ENCODE measurements at regions not wholly inside any gene's neighbourhood (a gene's known extent, or its start where the extent isn't known, plus 50 kb on each side); places are given as distances from the start of the nearest gene placed in this dataset.

DNA sequence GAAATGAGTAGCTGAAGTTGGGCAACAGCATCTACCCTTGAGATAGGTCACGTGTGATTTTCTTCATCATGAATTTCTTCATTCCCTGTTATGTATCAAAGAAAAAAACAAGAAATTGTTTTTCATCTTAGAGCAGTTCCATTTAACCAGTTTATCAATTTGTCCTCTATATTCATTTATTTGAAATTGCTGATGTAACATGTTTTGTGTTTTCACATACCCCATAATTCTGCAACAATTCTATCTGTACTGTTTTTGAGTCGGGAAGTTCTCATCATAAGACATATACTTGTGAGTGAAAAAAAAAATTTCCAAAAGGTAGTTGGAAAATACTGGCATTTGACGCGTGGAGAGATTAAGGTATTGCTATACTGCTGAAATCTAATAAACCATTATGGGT, 422.6 kb upstream of the REG3G start:
- TF ChIP-seq, protein P1, sequence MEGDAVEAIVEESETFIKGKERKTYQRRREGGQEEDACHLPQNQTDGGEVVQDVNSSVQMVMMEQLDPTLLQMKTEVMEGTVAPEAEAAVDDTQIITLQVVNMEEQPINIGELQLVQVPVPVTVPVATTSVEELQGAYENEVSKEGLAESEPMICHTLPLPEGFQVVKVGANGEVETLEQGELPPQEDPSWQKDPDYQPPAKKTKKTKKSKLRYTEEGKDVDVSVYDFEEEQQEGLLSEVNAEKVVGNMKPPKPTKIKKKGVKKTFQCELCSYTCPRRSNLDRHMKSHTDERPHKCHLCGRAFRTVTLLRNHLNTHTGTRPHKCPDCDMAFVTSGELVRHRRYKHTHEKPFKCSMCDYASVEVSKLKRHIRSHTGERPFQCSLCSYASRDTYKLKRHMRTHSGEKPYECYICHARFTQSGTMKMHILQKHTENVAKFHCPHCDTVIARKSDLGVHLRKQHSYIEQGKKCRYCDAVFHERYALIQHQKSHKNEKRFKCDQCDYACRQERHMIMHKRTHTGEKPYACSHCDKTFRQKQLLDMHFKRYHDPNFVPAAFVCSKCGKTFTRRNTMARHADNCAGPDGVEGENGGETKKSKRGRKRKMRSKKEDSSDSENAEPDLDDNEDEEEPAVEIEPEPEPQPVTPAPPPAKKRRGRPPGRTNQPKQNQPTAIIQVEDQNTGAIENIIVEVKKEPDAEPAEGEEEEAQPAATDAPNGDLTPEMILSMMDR (IDR thresholded peaks at IDR 0.05): no peak
- Histone ChIP-seq H3K4me3 (no peak overlapping the region), H3K27ac (no peak overlapping the region)
- DNase-seq (ENCODE audit: low spot score): no peak

GRCh38 chr2:78606895-78607294, 418.6 kb upstream of the REG3G start:
- DNase-seq (ENCODE audit: low spot score): no peak
- no peak overlapping the region for H3K4me3 ChIP-seq
- TF ChIP-seq, protein P1 (IDR thresholded peaks at IDR 0.05): no peak
- H3K27ac ChIP-seq: no peak overlapping the region

DNA sequence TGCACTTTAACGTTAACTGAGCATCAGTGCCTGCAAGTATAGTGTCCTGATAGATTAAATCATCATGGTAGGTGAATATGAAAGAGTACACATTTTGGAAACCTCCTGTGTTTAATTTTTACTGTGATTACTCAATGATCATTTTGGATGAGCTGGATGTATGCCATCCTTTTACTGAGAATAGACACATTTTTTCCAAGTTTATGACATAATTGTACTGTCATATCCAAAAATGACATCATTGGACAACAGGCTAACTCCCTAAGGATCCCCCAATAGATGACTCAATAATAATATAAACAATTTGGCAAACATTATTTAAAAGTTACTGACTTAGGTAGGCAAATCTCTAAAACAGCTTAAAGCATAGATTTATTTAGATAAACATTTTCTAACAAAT, 410.8 kb upstream of the REG3G start:
- DNase-seq (ENCODE audit: low spot score): no peak
- TF ChIP-seq, protein P1 (IDR thresholded peaks at IDR 0.05): no peak

DNA sequence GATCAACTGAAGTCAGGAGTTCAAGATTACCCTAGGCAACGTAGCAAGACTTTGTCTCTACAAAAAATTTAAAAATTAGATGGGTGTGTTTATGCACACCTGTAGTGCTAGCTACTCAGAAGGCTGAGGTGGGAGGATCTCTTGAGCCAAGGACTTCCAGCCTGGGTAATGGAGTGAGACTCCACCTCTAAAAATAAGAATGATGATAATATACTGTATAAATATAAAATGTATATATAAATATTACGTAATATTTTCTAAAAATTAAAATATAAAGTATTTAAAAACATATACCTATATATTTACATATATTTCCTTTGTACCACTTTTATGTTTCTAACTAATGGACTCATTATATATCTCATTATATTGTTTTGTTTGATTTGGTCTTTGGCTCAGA, 409.5 kb upstream of the REG3G start:
- no peak for DNase-seq (ENCODE audit: low spot score)
- Histone ChIP-seq H3K4me3 (no peak overlapping the region), H3K27ac (no peak overlapping the region)
- TF ChIP-seq, protein P1 (IDR thresholded peaks at IDR 0.05): no peak

More for the DNA sequence above, 410.8 kb upstream of the REG3G start:
- Histone ChIP-seq H3K27ac (no peak overlapping the region), H3K4me3 (no peak overlapping the region)

- no peak overlapping the region for H3K4me3 ChIP-seq
- no peak for DNase-seq (ENCODE audit: low spot score)
- TF ChIP-seq, protein P1 (IDR thresholded peaks at IDR 0.05): no peak
Observed at GRCh38 chr2:78634425-78634824, 391.1 kb upstream of the REG3G start.

DNA sequence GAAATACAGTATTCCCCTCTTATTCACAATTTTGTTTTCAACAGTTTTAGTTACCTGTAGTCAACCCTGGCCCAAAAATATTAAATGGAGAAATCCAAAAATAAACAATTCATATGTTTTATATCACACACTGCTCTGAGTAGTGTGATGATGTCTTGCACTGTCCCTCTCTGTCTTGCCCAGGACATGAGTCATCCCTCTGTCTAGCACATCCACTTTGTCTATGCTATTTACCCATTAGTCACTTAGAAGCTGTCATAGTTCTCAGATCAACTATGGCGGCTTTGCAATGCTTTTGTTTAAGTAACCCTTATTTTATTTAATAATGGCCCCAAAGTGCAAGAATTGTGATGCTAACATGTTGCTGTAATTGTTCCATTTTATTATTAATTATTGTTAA, 380.6 kb upstream of the REG3G start:
- Histone ChIP-seq H3K4me3 (no peak overlapping the region), H3K27ac (no peak overlapping the region)
- TF ChIP-seq, protein P1 (IDR thresholded peaks at IDR 0.05): no peak
- no peak for DNase-seq (ENCODE audit: low spot score)

More at GRCh38 chr2:78634425-78634824, 391.1 kb upstream of the REG3G start:
- H3K27ac ChIP-seq: no peak overlapping the region

DNA sequence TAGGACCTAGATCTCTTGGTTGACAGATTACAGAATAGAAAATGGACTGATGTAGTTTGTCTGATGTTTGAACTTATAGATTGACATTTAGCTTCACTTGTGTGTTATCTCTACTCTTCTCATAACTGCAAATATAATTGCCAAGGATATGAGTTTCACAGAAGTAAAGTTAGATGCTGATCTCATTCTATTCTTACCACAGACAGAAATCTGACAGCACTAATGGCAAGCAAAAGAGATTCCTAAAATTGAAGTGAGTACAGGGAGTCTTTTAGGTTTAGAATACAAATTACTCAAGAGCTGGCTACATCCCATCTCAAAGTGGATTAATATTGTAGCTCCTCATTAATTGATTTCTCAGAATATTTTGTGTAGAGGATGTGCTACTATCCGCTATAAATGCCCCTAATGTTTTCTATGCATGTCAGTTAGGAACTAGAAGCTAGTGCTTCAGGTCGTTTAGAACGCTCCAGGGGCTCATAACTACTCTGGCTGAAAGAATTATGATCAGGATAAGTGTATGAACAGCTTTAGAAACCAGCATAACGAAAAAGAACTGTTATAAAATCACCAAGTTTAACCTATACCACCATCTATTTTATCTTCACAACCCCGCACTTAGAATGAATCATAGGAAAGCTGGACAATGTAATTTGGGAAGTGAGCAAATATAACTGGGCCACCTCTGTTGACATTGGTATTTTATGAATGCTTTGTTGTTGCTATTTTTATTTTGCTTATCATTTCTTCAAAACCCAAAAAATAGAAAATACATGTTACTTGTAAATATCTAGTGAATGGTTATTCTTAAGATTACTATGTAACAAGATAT, 378.8 kb upstream of the REG3G start:
- Histone ChIP-seq H3K27ac (no peak overlapping the region), H3K4me3 (no peak overlapping the region)
- no peak for DNase-seq (ENCODE audit: low spot score)
- TF ChIP-seq, protein P1 (IDR thresholded peaks at IDR 0.05): no peak

Measured in coronary artery (tissue), 2 donors.